ENCODE measurements at regions not wholly inside any gene's neighbourhood (a gene's known extent, or its start where the extent isn't known, plus 50 kb on each side); places are given as distances from the start of the nearest gene placed in this dataset.

DNA sequence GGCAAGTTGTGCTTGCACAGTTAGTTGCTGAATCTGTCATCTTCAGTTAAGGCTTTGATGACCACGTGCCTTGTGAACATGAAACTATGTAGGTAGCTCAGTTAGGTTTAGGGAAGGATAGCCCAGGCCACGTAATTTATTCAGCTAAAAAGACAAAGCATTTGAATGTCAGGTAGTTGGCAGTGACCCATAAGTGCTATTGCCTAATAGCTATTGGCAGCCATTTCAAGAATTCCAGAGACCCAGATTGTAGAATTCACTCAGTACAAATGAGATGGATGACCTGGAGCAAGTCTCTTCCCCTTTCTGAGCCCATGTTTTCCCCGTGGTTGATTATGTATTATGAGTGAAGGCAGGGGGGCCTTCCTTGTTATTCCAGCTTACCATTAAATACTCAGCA lies 265.3 kb upstream of the ANO5 start:
- H3K9ac ChIP-seq (ENCODE audit: insufficient read depth, low read length) = no peak overlapping the region
- TF ChIP-seq EZH2 (IDR thresholded peaks at IDR 0.05; ENCODE audit: low read length, missing control alignments) = no peak
- no peak for TF ChIP-seq CTCF (conservative IDR thresholded peaks at IDR 0.05 in 1 of 2, IDR thresholded peaks at IDR 0.05 in 1 of 2; ENCODE audit: low read depth in 1 of 2, low read length in 2 of 2)
- H3K9me3 ChIP-seq (ENCODE audit: control insufficient read depth, insufficient read depth, low read depth, low read length) = no peaks in the 10 kb centered on the region
- H4K20me1 ChIP-seq (ENCODE audit: control insufficient read depth, extremely low read depth, insufficient read depth, low read length) = no peaks in the 10 kb centered on the region
- H3K27ac ChIP-seq (ENCODE audit: insufficient read depth, low read length) = no peak overlapping the region
- H3K79me2 ChIP-seq (ENCODE audit: control insufficient read depth, insufficient read depth, low read length) = no peaks in the 10 kb centered on the region
- no peak overlapping the region for H2AFZ ChIP-seq (ENCODE audit: low read length)
- no peak for DNase-seq (ENCODE audit: low read depth in 2 of 2)
- no peaks in the 10 kb centered on the region for H3K36me3 ChIP-seq (ENCODE audit: control insufficient read depth, insufficient read depth, low read length)
- no peaks in the 10 kb centered on the region for H3K27me3 ChIP-seq (ENCODE audit: control insufficient read depth, insufficient read depth, low read length)
- no peak overlapping the region for H3K4me2 ChIP-seq (ENCODE audit: extremely low read depth, insufficient read depth, low read length)
- no peak overlapping the region for H3K4me3 ChIP-seq (replicated peaks in 1 of 4; ENCODE audit: control extremely low read depth in 1 of 4, insufficient read depth in 1 of 4, low read depth in 3 of 4, low read length in 4 of 4)
- no peaks in the 10 kb centered on the region for H3K4me1 ChIP-seq (ENCODE audit: control insufficient read depth, extremely low read depth, insufficient read depth, low read length)

DNA sequence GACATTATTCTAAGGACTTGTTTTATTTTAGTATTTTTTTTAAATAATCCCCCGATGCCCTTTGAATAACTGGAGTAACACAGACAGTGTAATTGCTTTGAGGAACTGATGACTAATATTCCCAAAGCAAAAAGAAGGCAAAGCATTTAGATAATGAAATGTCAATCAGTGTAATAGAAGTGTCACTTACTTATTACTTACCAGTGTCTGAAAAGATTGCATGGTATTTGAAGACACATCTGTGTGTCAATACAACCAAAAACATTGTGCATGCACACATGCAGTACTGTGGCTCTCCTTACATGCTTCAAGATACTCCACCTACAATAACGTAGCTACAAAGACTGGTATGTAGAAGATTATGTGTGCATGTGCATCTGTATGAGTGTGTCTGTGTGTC lies 264.0 kb upstream of the ANO5 start:
- H2AFZ ChIP-seq (ENCODE audit: low read length) = no peak overlapping the region
- H3K9ac ChIP-seq (ENCODE audit: insufficient read depth, low read length) = no peak overlapping the region
- no peaks in the 10 kb centered on the region for H3K79me2 ChIP-seq (ENCODE audit: control insufficient read depth, insufficient read depth, low read length)
- H3K36me3 ChIP-seq (ENCODE audit: control insufficient read depth, insufficient read depth, low read length) = no peaks in the 10 kb centered on the region
- no peaks in the 10 kb centered on the region for H3K9me3 ChIP-seq (ENCODE audit: control insufficient read depth, insufficient read depth, low read depth, low read length)
- H4K20me1 ChIP-seq (ENCODE audit: control insufficient read depth, extremely low read depth, insufficient read depth, low read length) = no peaks in the 10 kb centered on the region
- H3K4me2 ChIP-seq (ENCODE audit: extremely low read depth, insufficient read depth, low read length) = no peak overlapping the region
- no peak overlapping the region for H3K27ac ChIP-seq (ENCODE audit: insufficient read depth, low read length)
- no peak overlapping the region for H3K4me3 ChIP-seq (replicated peaks in 1 of 4; ENCODE audit: control extremely low read depth in 1 of 4, insufficient read depth in 1 of 4, low read depth in 3 of 4, low read length in 4 of 4)
- no peak for TF ChIP-seq EZH2 (IDR thresholded peaks at IDR 0.05; ENCODE audit: low read length, missing control alignments)
- H3K27me3 ChIP-seq (ENCODE audit: control insufficient read depth, insufficient read depth, low read length) = no peaks in the 10 kb centered on the region
- H3K4me1 ChIP-seq (ENCODE audit: control insufficient read depth, extremely low read depth, insufficient read depth, low read length) = no peaks in the 10 kb centered on the region
- DNase-seq (ENCODE audit: low read depth in 2 of 2) = no peak

DNA sequence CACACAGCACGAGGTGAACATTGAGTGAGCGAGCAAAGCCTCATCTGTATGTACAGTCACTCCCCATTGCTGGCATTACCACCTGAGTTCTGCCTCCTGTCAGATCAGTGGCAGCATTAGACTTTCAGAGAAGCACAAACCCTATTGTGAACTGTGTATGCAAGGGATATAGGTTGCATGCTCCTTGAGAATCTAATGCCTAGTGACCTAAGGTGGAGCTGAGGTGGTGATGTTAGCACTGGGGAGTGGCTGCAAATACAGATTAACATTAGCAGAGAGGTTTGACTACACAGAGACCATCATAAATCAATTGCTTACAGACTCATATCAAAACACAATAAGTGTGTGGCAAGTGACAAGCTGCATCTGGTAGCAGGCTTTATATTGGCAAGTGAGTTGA lies 262.5 kb upstream of the ANO5 start:
- Histone ChIP-seq H3K4me2 (ENCODE audit: extremely low read depth, insufficient read depth, low read length) (no peak overlapping the region), H3K79me2 (ENCODE audit: control insufficient read depth, insufficient read depth, low read length) (no peaks in the 10 kb centered on the region), H3K9ac (ENCODE audit: insufficient read depth, low read length) (no peak overlapping the region), H3K36me3 (ENCODE audit: control insufficient read depth, insufficient read depth, low read length) (no peaks in the 10 kb centered on the region), H3K9me3 (ENCODE audit: control insufficient read depth, insufficient read depth, low read depth, low read length) (no peaks in the 10 kb centered on the region), H4K20me1 (ENCODE audit: control insufficient read depth, extremely low read depth, insufficient read depth, low read length) (no peaks in the 10 kb centered on the region), H3K27ac (ENCODE audit: insufficient read depth, low read length) (no peak overlapping the region), H3K4me3 (replicated peaks in 1 of 4; ENCODE audit: control extremely low read depth in 1 of 4, insufficient read depth in 1 of 4, low read depth in 3 of 4, low read length in 4 of 4) (no peak overlapping the region), H2AFZ (ENCODE audit: low read length) (no peak overlapping the region), H3K27me3 (ENCODE audit: control insufficient read depth, insufficient read depth, low read length) (no peaks in the 10 kb centered on the region), H3K4me1 (ENCODE audit: control insufficient read depth, extremely low read depth, insufficient read depth, low read length) (no peaks in the 10 kb centered on the region)
- TF ChIP-seq CTCF (conservative IDR thresholded peaks at IDR 0.05 in 1 of 2, IDR thresholded peaks at IDR 0.05 in 1 of 2; ENCODE audit: low read depth in 1 of 2, low read length in 2 of 2) = no peak
- TF ChIP-seq EZH2 (IDR thresholded peaks at IDR 0.05; ENCODE audit: low read length, missing control alignments) = no peak
- no peak for DNase-seq (ENCODE audit: low read depth in 2 of 2)
